Hepatocyte (in vitro differentiated cells): ENCODE measurements at regions not wholly inside any gene's neighbourhood (a gene's known extent, or its start where the extent isn't known, plus 50 kb on each side); places are given as distances from the start of the nearest gene placed in this dataset.

Source experiments
- DNase-seq: peaks from one replicate; pipeline ENCODE4 v3.0.0-alpha.2; 2016; ENCODE audit warnings: low spot score
- H2AFZ ChIP-seq: fragments of 200-600 bp; sonication (generic); 2 replicates; pipeline ENCODE4 v1.6.0; 2016; ENCODE audit warnings: antibody characterized with exemption, mild to moderate bottlenecking
- H3K27ac ChIP-seq: fragments of 200-600 bp; sonication (generic); 2 replicates; pipeline ENCODE4 v1.5.1; 2016; ENCODE audit warnings: mild to moderate bottlenecking
- H3K27me3 ChIP-seq: fragments of 200-600 bp; sonication (generic); 2 replicates; pipeline ENCODE4 v1.6.1; 2016
- H3K36me3 ChIP-seq: fragments of 200-600 bp; sonication (generic); replicated peaks from 2 replicates; pipeline ENCODE4 v1.5.1; 2016; ENCODE audit warnings: low read depth; ENCODE audit not compliant: insufficient read depth
- H3K4me1 ChIP-seq: fragments of 200-600 bp; sonication (generic); 2 replicates; pipeline ENCODE4 v1.5.1; 2016; ENCODE audit warnings: mild to moderate bottlenecking, moderate library complexity; ENCODE audit not compliant: insufficient read depth
- H3K4me2 ChIP-seq: fragments of 200-600 bp; sonication (generic); 2 replicates; pipeline ENCODE4 v1.6.0; 2016
- H3K4me3 ChIP-seq: fragments of 200-600 bp; sonication (generic); 2 replicates; pipeline ENCODE4 v1.5.1; 2016; ENCODE audit warnings: mild to moderate bottlenecking
- H3K79me2 ChIP-seq: fragments of 200-600 bp; sonication (generic); 2 replicates; pipeline ENCODE4 v1.6.0; 2017; ENCODE audit warnings: mild to moderate bottlenecking
- H3K9me2 ChIP-seq: fragments of 200-600 bp; sonication (generic); replicated peaks from 2 replicates; pipeline ENCODE4 v1.6.0; 2017; ENCODE audit warnings: mild to moderate bottlenecking; ENCODE audit not compliant: insufficient read depth
- H3K9me3 ChIP-seq: fragments of 200-600 bp; sonication (generic); 2 replicates; pipeline ENCODE4 v1.5.1; 2016; ENCODE audit warnings: low read depth, mild to moderate bottlenecking
- H4K20me1 ChIP-seq: fragments of 200-600 bp; sonication (generic); 2 replicates; pipeline ENCODE4 v1.6.0; 2016; ENCODE audit warnings: mild to moderate bottlenecking; ENCODE audit not compliant: insufficient read depth, poor library complexity, severe bottlenecking
- CTCF ChIP-seq: fragments of 200-600 bp; sonication (generic); IDR thresholded peaks from 2 replicates; pipeline ENCODE4 v1.5.1; 2016; ENCODE audit warnings: antibody characterized with exemption, mild to moderate bottlenecking; ENCODE audit not compliant: poor library complexity
- EZH2 ChIP-seq: fragments of 200-600 bp; sonication (generic); IDR thresholded peaks from 2 replicates; pipeline ENCODE4 v1.6.1; 2016; ENCODE audit warnings: antibody characterized with exemption, mild to moderate bottlenecking, borderline replicate concordance
- EZH2phosphoT487 ChIP-seq: fragments of 200-600 bp; sonication (generic); IDR thresholded peaks from one replicate; pipeline ENCODE4 v1.6.1; 2018; ENCODE audit warnings: antibody characterized with exemption, mild to moderate bottlenecking, low read depth, moderate library complexity; ENCODE audit not compliant: unreplicated experiment, severe bottlenecking
- WGBS: methylation state at CpG from one replicate; pipeline ENCODE4 v1.1.6; 2016; ENCODE audit warnings: low lambda C conversion rate; ENCODE audit errors: missing lambda C conversion rate; 5-methylcytosine and 5-hydroxymethylcytosine counted together

GRCh38 chr21:15289896-15290841 is 225.4 kb upstream of the NRIP1 start:
- peak overlapping the region; percentile 38 for H3K4me2 ChIP-seq
- peaks cover 16% of the 10 kb centered on the region for H3K4me1 ChIP-seq

GRCh38 chr21:15291621-15292266 is 226.9 kb upstream of the NRIP1 start:
- no peaks in the 10 kb centered on the region for H3K9me2 ChIP-seq
- no peak for TF ChIP-seq EZH2phosphoT487
- no peak for TF ChIP-seq EZH2
- TF ChIP-seq CTCF = no peak
- 79% methylated on average over 4 of the region's 4 CpGs for WGBS
- H3K4me3 ChIP-seq = no peak overlapping the region
- no peak overlapping the region for H2AFZ ChIP-seq
- H3K36me3 ChIP-seq = no peaks in the 10 kb centered on the region
- peaks cover 16% of the 10 kb centered on the region for H3K4me1 ChIP-seq
- no peaks in the 10 kb centered on the region for H3K27me3 ChIP-seq
- H3K79me2 ChIP-seq = no peaks in the 10 kb centered on the region
- DNase-seq = no peak
- H4K20me1 ChIP-seq = no peaks in the 10 kb centered on the region
- H3K9me3 ChIP-seq = no peaks in the 10 kb centered on the region
- no peak overlapping the region for H3K4me2 ChIP-seq
- peak overlapping the region; percentile 69 for H3K27ac ChIP-seq

More at GRCh38 chr21:15289896-15290841, 225.4 kb upstream of the NRIP1 start:
- Histone ChIP-seq H3K4me3 (no peak overlapping the region), H2AFZ (peak overlapping the region; percentile 25), H3K27ac (no peak overlapping the region), H3K79me2 (no peaks in the 10 kb centered on the region), H3K9me2 (no peaks in the 10 kb centered on the region), H3K36me3 (no peaks in the 10 kb centered on the region), H3K9me3 (no peaks in the 10 kb centered on the region), H4K20me1 (no peaks in the 10 kb centered on the region), H3K27me3 (no peaks in the 10 kb centered on the region)
- TF ChIP-seq CTCF = no peak
- TF ChIP-seq EZH2 = no peak
- TF ChIP-seq EZH2phosphoT487 = no peak
- peak; percentile 62 for DNase-seq
- WGBS = 79% methylated on average over 30 of the region's 31 CpGs

GRCh38 chr21:15293240-15293639 is 228.4 kb upstream of the NRIP1 start:
- peak overlapping the region; percentile 35 for H3K4me2 ChIP-seq
- TF ChIP-seq EZH2phosphoT487 = no peak
- TF ChIP-seq EZH2 = no peak
- TF ChIP-seq CTCF = no peak
- DNase-seq = peak; percentile 71
- H3K9me2 ChIP-seq = no peaks in the 10 kb centered on the region
- no peaks in the 10 kb centered on the region for H3K36me3 ChIP-seq
- H3K27ac ChIP-seq = peak overlapping the region; percentile 69
- H2AFZ ChIP-seq = no peak overlapping the region
- H4K20me1 ChIP-seq = no peaks in the 10 kb centered on the region
- H3K4me3 ChIP-seq = no peak overlapping the region
- H3K27me3 ChIP-seq = no peaks in the 10 kb centered on the region
- H3K79me2 ChIP-seq = no peaks in the 10 kb centered on the region
- no peaks in the 10 kb centered on the region for H3K9me3 ChIP-seq
- H3K4me1 ChIP-seq = peaks cover 16% of the 10 kb centered on the region
